ENCODE measurements at regions not wholly inside any gene's neighbourhood (a gene's known extent, or its start where the extent isn't known, plus 50 kb on each side); places are given as distances from the start of the nearest gene placed in this dataset.

DNA sequence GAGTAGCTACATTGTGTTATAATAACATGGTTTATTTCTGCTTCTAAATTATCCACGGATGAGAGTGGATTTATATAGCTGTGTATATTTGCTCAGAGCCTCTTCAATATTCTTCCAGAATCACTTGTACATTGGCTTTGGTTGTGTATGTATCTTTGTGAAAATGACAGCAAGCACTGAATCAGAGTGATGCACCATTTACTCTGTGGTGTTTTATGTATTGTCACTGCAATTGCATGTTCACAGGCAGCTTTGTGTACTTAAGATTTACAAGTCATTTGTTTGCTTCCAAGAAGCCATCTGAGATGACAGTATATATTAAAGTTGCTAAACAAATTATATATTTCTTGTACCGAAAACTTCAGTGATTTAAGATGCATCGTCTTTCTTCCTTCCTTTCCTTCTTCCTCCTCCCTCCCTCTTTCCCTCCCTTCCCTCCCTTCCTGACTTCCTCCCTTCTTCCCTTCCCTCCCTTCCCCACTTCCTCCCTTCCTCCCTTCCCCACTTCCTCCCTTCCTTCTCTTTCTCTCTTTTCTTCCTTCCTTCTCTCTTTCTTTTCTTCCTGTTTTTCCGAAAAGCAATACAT is 362.3 kb upstream of the GOLIM4 start:
- no peaks in the 10 kb centered on the region for H3K36me3 ChIP-seq (replicated peaks; ENCODE audit: insufficient read depth, low read depth)
- H3K9me2 ChIP-seq (replicated peaks; ENCODE audit: insufficient read depth), result no peaks in the 10 kb centered on the region
- DNase-seq (ENCODE audit: low spot score), result no peak
- H3K27ac ChIP-seq, result no peak overlapping the region
- H3K4me2 ChIP-seq, result no peak overlapping the region
- H3K4me3 ChIP-seq, result no peak overlapping the region
- no peaks in the 10 kb centered on the region for H3K79me2 ChIP-seq
- WGBS (ENCODE audit: low lambda C conversion rate, missing lambda C conversion rate), result 83% methylated on average over 4 of the region's 4 CpGs
- no peaks in the 10 kb centered on the region for H4K20me1 ChIP-seq (ENCODE audit: insufficient read depth, poor library complexity, severe bottlenecking)
- TF ChIP-seq EZH2phosphoT487 (IDR thresholded peaks at IDR 0.05; ENCODE audit: low read depth, severe bottlenecking, unreplicated experiment) (no peak), EZH2 (IDR thresholded peaks at IDR 0.05; ENCODE audit: borderline replicate concordance) (no peak)
- TF ChIP-seq, protein P1, sequence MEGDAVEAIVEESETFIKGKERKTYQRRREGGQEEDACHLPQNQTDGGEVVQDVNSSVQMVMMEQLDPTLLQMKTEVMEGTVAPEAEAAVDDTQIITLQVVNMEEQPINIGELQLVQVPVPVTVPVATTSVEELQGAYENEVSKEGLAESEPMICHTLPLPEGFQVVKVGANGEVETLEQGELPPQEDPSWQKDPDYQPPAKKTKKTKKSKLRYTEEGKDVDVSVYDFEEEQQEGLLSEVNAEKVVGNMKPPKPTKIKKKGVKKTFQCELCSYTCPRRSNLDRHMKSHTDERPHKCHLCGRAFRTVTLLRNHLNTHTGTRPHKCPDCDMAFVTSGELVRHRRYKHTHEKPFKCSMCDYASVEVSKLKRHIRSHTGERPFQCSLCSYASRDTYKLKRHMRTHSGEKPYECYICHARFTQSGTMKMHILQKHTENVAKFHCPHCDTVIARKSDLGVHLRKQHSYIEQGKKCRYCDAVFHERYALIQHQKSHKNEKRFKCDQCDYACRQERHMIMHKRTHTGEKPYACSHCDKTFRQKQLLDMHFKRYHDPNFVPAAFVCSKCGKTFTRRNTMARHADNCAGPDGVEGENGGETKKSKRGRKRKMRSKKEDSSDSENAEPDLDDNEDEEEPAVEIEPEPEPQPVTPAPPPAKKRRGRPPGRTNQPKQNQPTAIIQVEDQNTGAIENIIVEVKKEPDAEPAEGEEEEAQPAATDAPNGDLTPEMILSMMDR (IDR thresholded peaks at IDR 0.05; ENCODE audit: poor library complexity), result no peak
- no peak overlapping the region for H2AFZ ChIP-seq
- no peaks in the 10 kb centered on the region for H3K4me1 ChIP-seq (ENCODE audit: insufficient read depth)
- no peaks in the 10 kb centered on the region for H3K9me3 ChIP-seq (ENCODE audit: low read depth)
- H3K27me3 ChIP-seq, result no peaks in the 10 kb centered on the region

DNA sequence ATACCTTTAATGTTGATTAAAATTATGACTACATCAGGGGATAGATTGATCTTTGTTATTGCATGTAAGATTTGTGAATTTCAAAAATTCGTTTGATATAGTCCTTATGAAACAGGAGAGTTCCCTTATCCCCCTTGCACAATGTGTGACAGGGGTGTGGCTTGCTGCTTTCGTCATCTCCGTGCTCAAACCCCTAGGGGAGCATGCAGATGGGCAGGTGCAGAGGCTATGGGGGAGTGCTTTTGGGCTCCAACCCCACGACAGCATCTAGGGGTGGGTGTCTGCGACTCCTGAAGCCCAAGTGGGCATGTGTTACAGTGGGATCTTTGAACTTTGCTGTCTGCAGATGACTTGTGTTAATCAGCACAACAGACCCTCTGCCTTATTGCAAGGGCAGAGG is 360.1 kb upstream of the GOLIM4 start:
- Histone ChIP-seq H4K20me1 (ENCODE audit: insufficient read depth, poor library complexity, severe bottlenecking) (no peaks in the 10 kb centered on the region), H2AFZ (no peak overlapping the region), H3K9me3 (ENCODE audit: low read depth) (no peaks in the 10 kb centered on the region), H3K79me2 (no peaks in the 10 kb centered on the region), H3K9me2 (replicated peaks; ENCODE audit: insufficient read depth) (no peaks in the 10 kb centered on the region), H3K4me3 (no peak overlapping the region), H3K36me3 (replicated peaks; ENCODE audit: insufficient read depth, low read depth) (no peaks in the 10 kb centered on the region), H3K27ac (no peak overlapping the region), H3K4me2 (no peak overlapping the region), H3K27me3 (no peaks in the 10 kb centered on the region), H3K4me1 (ENCODE audit: insufficient read depth) (no peaks in the 10 kb centered on the region)
- WGBS (ENCODE audit: low lambda C conversion rate, missing lambda C conversion rate), result 60% methylated on average over 5 of the region's 5 CpGs
- TF ChIP-seq, protein P1 (IDR thresholded peaks at IDR 0.05; ENCODE audit: poor library complexity), result no peak
- TF ChIP-seq EZH2phosphoT487 (IDR thresholded peaks at IDR 0.05; ENCODE audit: low read depth, severe bottlenecking, unreplicated experiment) (no peak), EZH2 (IDR thresholded peaks at IDR 0.05; ENCODE audit: borderline replicate concordance) (no peak)
- no peak for DNase-seq (ENCODE audit: low spot score)

DNA sequence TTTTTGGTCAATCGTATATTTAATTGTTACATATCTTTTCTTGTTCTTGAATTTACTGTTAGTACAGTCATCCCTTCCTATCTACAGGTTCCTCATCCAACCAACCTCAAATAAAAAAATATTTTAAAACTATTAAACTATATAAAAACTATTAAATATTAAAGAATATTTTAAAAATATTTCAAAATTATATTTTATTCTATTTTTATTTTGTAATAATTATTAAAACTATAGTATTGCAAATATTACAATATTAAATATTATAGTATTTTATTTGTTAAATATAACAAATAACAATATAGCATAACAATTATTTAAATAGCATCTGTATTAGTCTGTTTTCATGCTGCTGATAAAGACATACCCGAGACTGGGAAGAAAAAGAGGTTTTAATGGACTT is 357.9 kb upstream of the GOLIM4 start:
- no peaks in the 10 kb centered on the region for H3K9me2 ChIP-seq (replicated peaks; ENCODE audit: insufficient read depth)
- no peak for DNase-seq (ENCODE audit: low spot score)
- H3K4me2 ChIP-seq, result no peak overlapping the region
- no peak for TF ChIP-seq EZH2 (IDR thresholded peaks at IDR 0.05; ENCODE audit: borderline replicate concordance)
- no peak for TF ChIP-seq EZH2phosphoT487 (IDR thresholded peaks at IDR 0.05; ENCODE audit: low read depth, severe bottlenecking, unreplicated experiment)
- TF ChIP-seq, protein P1 (IDR thresholded peaks at IDR 0.05; ENCODE audit: poor library complexity), result no peak
- no peak overlapping the region for H3K27ac ChIP-seq
- no peak overlapping the region for H3K4me3 ChIP-seq
- H4K20me1 ChIP-seq (ENCODE audit: insufficient read depth, poor library complexity, severe bottlenecking), result no peaks in the 10 kb centered on the region
- no peaks in the 10 kb centered on the region for H3K79me2 ChIP-seq
- 94% methylated on average over 2 of the region's 2 CpGs for WGBS (ENCODE audit: low lambda C conversion rate, missing lambda C conversion rate)
- H3K4me1 ChIP-seq (ENCODE audit: insufficient read depth), result no peaks in the 10 kb centered on the region
- H3K36me3 ChIP-seq (replicated peaks; ENCODE audit: insufficient read depth, low read depth), result no peaks in the 10 kb centered on the region
- no peaks in the 10 kb centered on the region for H3K27me3 ChIP-seq
- no peak overlapping the region for H2AFZ ChIP-seq
- no peaks in the 10 kb centered on the region for H3K9me3 ChIP-seq (ENCODE audit: low read depth)
